ENCODE measurements at regions not wholly inside any gene's neighbourhood (a gene's known extent, or its start where the extent isn't known, plus 50 kb on each side); places are given as distances from the start of the nearest gene placed in this dataset.

DNA sequence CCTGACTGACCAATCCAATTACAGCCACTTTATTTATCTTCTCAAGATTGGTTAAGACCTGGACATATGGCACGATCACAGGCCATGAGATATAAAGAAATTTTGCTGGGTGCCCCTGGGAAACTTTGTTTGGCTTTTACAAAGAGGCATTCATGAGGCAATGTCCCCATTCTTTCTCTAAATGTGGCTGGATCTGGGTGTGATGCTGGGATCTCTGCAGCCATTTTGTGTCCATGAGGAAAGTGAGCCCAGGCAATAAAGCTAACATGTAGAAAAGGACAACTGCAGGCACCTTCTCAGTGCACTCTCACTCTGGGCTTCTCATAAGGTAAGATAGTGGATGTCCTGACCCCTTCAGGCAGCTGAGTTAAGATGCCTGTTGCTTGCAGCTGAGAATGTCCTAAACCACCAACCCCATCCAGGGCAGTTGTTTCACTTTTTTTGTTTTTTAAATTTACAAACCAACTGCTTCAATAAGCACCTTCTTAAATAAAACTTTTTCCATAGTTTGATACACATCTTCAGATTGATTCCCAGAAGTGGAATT, 372.3 kb downstream of the MIAT start:
- TF ChIP-seq, protein P1, sequence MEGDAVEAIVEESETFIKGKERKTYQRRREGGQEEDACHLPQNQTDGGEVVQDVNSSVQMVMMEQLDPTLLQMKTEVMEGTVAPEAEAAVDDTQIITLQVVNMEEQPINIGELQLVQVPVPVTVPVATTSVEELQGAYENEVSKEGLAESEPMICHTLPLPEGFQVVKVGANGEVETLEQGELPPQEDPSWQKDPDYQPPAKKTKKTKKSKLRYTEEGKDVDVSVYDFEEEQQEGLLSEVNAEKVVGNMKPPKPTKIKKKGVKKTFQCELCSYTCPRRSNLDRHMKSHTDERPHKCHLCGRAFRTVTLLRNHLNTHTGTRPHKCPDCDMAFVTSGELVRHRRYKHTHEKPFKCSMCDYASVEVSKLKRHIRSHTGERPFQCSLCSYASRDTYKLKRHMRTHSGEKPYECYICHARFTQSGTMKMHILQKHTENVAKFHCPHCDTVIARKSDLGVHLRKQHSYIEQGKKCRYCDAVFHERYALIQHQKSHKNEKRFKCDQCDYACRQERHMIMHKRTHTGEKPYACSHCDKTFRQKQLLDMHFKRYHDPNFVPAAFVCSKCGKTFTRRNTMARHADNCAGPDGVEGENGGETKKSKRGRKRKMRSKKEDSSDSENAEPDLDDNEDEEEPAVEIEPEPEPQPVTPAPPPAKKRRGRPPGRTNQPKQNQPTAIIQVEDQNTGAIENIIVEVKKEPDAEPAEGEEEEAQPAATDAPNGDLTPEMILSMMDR (IDR thresholded peaks at IDR 0.05 in 4 of 5, conservative IDR thresholded peaks at IDR 0.05 in 1 of 5): no peak
- TF ChIP-seq POLR2A (IDR thresholded peaks at IDR 0.05): no peak

Data from gastrocnemius medialis (tissue), 4 donors.